Gastroesophageal sphincter (tissue), 4 donors: ENCODE measurements at regions not wholly inside any gene's neighbourhood (a gene's known extent, or its start where the extent isn't known, plus 50 kb on each side); places are given as distances from the start of the nearest gene placed in this dataset.

Experiments used
- ATAC-seq: fragments of 150-250 bp; one replicate; pipeline ENCODE4 v1.9.1; 2016; ENCODE audit warnings: mild to moderate bottlenecking, moderate library complexity
- H3K27ac ChIP-seq, 4 donors: fragments of 200-600 bp; sonication (generic) in 3 of 4; 1 replicate in 3 of 4; 2 replicates in 1 of 4; pipeline ENCODE4 v1.5.1; 2016 to 2019
- H3K27me3 ChIP-seq: fragments of 200-600 bp; sonication (generic); one replicate; pipeline ENCODE4 v1.5.1; 2019
- H3K36me3 ChIP-seq, 2 donors: fragments of 200-600 bp; sonication (generic); one replicate each; pipeline ENCODE4 v1.5.1; 2019; ENCODE audit warnings: control low read depth in 1 of 2
- H3K4me1 ChIP-seq, 3 donors: fragments of 200-600 bp; sonication (generic); 1 replicate in 2 of 3; 2 replicates in 1 of 3; pipeline ENCODE4 v1.5.1; 2016 to 2019; ENCODE audit warnings: control low read depth in 2 of 3
- H3K4me3 ChIP-seq, 2 donors: fragments of 200-600 bp; sonication (generic); one replicate each; pipeline ENCODE4 v1.5.1; 2019; ENCODE audit warnings: mild to moderate bottlenecking in 1 of 2, moderate library complexity in 1 of 2
- H3K9me3 ChIP-seq, 3 donors: fragments of 200-600 bp; sonication (generic); one replicate each; pipeline ENCODE4 v1.5.1; 2017 to 2019; ENCODE audit warnings: control low read depth in 2 of 3
- EP300 ChIP-seq: sonication (generic); formaldehyde crosslinking; IDR thresholded peaks from one replicate; pipeline ENCODE4 v1.6.1; 2017; ENCODE audit warnings: antibody characterized with exemption, mild to moderate bottlenecking
- POLR2A ChIP-seq, 2 donors: fragments of 450-650 bp; IDR thresholded peaks; one replicate each; pipeline ENCODE4 v1.6.1; 2017; ENCODE audit warnings: antibody characterized with exemption in 2 of 2, mild to moderate bottlenecking in 2 of 2, moderate library complexity in 1 of 2
- POLR2AphosphoS5 ChIP-seq: sonication (generic); formaldehyde crosslinking; IDR thresholded peaks from one replicate; pipeline ENCODE4 v1.6.1; 2017; ENCODE audit warnings: antibody characterized with exemption
- WGBS, 2 donors: methylation state at CpG; one replicate each; pipeline ENCODE4 v1.1.5; 2018; ENCODE audit warnings: low coverage in 1 of 2; 5-methylcytosine and 5-hydroxymethylcytosine counted together
- TF ChIP-seq, protein P1 (sequence below), 4 experiments: fragments of 200-600 bp in 2 of 4; fragments of 450-650 bp in 2 of 4; sonication (generic) in 1 of 4; IDR thresholded peaks; one replicate each; pipeline ENCODE4 v1.5.1; 2017 to 2019; ENCODE audit warnings: antibody characterized with exemption in 4 of 4, mild to moderate bottlenecking in 2 of 4, moderate library complexity in 2 of 4

DNA sequence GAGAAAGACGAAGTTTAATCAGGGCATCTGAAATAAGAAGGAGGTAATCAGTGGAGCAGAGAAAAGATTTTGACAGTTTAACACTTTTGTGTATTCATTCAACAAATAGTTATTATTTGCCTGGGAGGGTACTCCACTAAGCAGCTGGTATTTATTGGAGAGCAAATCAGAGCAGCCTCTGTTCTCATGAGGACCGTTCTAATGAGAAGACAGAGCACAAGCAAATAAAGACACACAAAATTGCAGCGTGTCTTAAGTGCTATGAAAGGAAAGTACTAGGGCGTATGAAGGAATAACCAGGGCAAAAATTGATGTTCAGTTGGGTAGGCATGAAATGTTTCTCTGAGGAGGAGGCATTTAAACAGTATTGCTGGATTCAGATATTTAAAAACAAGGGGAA, 302.9 kb upstream of the RARB start:
- Histone ChIP-seq H3K27me3 (no peaks in the 10 kb centered on the region), H3K9me3 (peaks cover 0 to 18% (median 0%) of the 10 kb centered on the region in 3 donors), H3K4me1 (no peaks in the 10 kb centered on the region), H3K4me3 (no peak overlapping the region), H3K27ac (no peak overlapping the region), H3K36me3 (no peaks in the 10 kb centered on the region)
- ATAC-seq: no peak
- TF ChIP-seq, protein P1, sequence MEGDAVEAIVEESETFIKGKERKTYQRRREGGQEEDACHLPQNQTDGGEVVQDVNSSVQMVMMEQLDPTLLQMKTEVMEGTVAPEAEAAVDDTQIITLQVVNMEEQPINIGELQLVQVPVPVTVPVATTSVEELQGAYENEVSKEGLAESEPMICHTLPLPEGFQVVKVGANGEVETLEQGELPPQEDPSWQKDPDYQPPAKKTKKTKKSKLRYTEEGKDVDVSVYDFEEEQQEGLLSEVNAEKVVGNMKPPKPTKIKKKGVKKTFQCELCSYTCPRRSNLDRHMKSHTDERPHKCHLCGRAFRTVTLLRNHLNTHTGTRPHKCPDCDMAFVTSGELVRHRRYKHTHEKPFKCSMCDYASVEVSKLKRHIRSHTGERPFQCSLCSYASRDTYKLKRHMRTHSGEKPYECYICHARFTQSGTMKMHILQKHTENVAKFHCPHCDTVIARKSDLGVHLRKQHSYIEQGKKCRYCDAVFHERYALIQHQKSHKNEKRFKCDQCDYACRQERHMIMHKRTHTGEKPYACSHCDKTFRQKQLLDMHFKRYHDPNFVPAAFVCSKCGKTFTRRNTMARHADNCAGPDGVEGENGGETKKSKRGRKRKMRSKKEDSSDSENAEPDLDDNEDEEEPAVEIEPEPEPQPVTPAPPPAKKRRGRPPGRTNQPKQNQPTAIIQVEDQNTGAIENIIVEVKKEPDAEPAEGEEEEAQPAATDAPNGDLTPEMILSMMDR (IDR thresholded peaks at IDR 0.05): no peak
- TF ChIP-seq EP300 (no peak), POLR2AphosphoS5 (no peak), POLR2A (IDR thresholded peaks at IDR 0.05) (no peak)
- WGBS, 2 donors: 74 to 79% methylated on average over 4 of the region's 4 CpGs

DNA sequence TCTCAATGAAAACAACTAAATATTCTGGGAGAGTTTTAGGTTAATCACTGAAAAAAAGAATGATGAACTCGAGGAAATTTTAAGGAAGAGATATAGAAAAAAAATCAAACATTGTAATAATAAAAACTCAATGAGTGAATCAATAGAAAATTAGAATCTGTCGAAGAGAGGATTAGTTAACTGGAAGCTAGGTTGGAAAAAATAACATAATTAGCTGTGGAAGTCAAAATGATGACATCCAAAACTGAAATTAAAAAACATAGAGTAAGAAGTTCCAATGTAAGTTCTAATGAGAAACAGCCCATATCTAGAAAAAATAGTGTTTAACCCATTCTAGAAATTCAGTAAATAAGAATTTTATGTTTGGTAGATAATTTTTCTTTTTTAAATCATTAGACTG, 299.3 kb upstream of the RARB start:
- H3K27me3 ChIP-seq: no peaks in the 10 kb centered on the region
- H3K4me3 ChIP-seq: no peak overlapping the region
- H3K27ac ChIP-seq: no peak overlapping the region
- ATAC-seq: no peak
- H3K9me3 ChIP-seq: peaks cover 0 to 18% (median 0%) of the 10 kb centered on the region in 3 donors
- TF ChIP-seq, protein P1 (IDR thresholded peaks at IDR 0.05): no peak
- TF ChIP-seq POLR2AphosphoS5 (no peak), POLR2A (IDR thresholded peaks at IDR 0.05) (no peak), EP300 (no peak)
- no peaks in the 10 kb centered on the region for H3K36me3 ChIP-seq
- H3K4me1 ChIP-seq: no peaks in the 10 kb centered on the region
- 81 to 89% methylated on average over 2 of the region's 2 CpGs for WGBS, 2 donors

DNA sequence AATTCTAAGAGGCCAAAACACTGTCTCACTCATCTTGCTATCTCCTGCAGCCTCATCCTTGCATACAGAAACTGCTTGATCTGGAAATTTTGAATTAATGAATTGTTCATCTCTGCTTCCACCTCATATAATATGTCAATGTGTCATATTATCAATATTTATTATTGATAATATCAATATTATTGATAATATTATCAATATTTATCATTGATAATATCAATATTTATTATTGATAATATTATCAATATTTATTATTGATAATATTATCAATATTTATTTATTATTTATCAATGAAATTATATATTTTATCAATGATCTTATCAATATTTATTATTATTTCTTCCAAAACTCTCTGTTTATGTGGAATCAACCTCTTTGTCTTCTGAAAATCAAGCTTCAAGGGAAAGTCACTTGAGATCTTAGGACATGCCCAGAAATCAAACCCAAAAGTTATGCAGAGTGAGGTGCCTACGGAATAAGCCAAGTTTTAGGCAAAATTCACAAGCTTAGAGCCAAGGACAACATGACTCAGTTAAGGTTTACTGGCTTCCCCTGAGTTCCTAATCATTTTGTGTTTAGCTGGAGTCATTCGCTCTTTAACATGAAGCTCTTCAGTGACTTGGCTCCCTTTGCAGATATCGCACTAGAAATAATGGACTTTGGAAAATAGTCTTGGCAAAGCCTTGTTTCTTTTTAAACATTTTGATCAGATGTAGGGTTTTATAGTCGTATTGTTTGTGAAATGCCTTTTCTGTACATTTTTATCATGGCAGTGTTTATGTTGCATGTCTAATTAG, 297.1 kb upstream of the RARB start:
- Histone ChIP-seq H3K4me3 (no peak overlapping the region), H3K36me3 (no peaks in the 10 kb centered on the region), H3K9me3 (peaks cover 0 to 18% (median 0%) of the 10 kb centered on the region in 3 donors), H3K27me3 (no peaks in the 10 kb centered on the region), H3K27ac (no peak overlapping the region), H3K4me1 (no peaks in the 10 kb centered on the region)
- ATAC-seq: no peak
- TF ChIP-seq POLR2A (IDR thresholded peaks at IDR 0.05) (no peak), EP300 (no peak)
- TF ChIP-seq, protein P1 (IDR thresholded peaks at IDR 0.05): no peak
- WGBS, 2 donors: 16 to 30% methylated on average over 3 of the region's 4 CpGs

DNA sequence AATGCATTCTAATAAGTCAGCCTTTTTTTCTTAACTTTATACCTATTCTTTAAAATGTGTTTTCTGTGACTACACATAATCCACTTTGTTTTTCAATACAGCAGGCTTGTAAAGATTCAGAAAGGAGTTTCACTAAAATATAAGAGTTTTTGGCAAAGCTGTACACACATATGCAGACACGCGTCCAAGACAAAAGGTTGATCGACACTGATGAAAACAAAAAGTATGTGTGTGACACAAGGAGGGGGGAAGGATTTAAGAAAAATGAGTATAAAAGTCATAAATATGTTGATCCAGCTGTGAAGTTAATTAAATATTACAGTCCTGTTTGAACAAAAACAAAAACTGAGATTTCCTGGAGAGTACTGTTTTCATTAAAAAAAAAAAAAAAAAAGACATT, 294.5 kb upstream of the RARB start:
- Histone ChIP-seq H3K36me3 (no peaks in the 10 kb centered on the region), H3K9me3 (peaks cover 0 to 11% (median 0%) of the 10 kb centered on the region in 3 donors), H3K27me3 (no peaks in the 10 kb centered on the region), H3K4me1 (no peaks in the 10 kb centered on the region), H3K4me3 (no peak overlapping the region), H3K27ac (no peak overlapping the region)
- no peak for ATAC-seq
- TF ChIP-seq POLR2A (IDR thresholded peaks at IDR 0.05) (no peak), EP300 (no peak), POLR2AphosphoS5 (no peak)
- TF ChIP-seq, protein P1 (IDR thresholded peaks at IDR 0.05): no peak
- 42 to 86% methylated on average over 3 of the region's 3 CpGs for WGBS, 2 donors

DNA sequence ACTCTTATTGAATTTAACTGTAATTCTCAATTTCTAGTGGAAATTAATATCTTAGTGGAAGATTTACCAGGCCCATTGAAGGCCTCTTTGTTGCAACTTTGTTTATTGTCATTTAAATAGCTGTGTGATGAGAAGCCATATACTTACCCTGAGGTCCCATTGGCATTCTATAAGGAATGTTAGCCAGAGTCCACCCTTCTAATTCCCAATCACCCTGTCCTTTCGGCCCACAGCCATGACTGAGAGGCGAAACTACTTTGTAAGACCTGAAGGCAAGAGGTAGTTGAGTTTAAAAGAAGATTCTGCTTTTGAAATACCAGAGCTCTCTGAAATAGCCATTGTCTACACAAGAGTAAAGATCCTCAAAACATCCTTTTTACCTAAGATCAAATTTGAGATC, 290.5 kb upstream of the RARB start:
- Histone ChIP-seq H3K4me1 (no peaks in the 10 kb centered on the region), H3K27me3 (no peaks in the 10 kb centered on the region), H3K4me3 (no peak overlapping the region), H3K27ac (no peak overlapping the region), H3K36me3 (no peaks in the 10 kb centered on the region), H3K9me3 (peaks cover 0 to 10% (median 0%) of the 10 kb centered on the region in 3 donors)
- no peak for ATAC-seq
- 93% methylated on average over 2 of the region's 2 CpGs; no CpG with 5 or more reads in 1 of the 2 donors for WGBS, 2 donors
- TF ChIP-seq POLR2AphosphoS5 (no peak), POLR2A (IDR thresholded peaks at IDR 0.05) (no peak), EP300 (no peak)
- TF ChIP-seq, protein P1 (IDR thresholded peaks at IDR 0.05): no peak
